HAP-1 (cell line): ENCODE measurements at regions not wholly inside any gene's neighbourhood (a gene's known extent, or its start where the extent isn't known, plus 50 kb on each side); places are given as distances from the start of the nearest gene placed in this dataset.

Experiments used
- DNase-seq, 2 experiments: peaks; one replicate each; pipeline ENCODE4 v3.0.0-alpha.2; 2016 to 2020; ENCODE audit warnings: low spot score in 2 of 2
- H3K27me3 ChIP-seq: fragments of 250-450 bp; sonication (Bioruptor Pico); 2 replicates; pipeline ENCODE4 v1.5.1; 2020; ENCODE audit warnings: low read depth, mild to moderate bottlenecking, moderate library complexity
- H3K36me3 ChIP-seq: fragments of 250-450 bp; sonication (Bioruptor Pico); replicated peaks from 2 replicates; pipeline ENCODE4 v1.5.1; 2020; ENCODE audit warnings: mild to moderate bottlenecking
- H3K4me1 ChIP-seq: fragments of 250-450 bp; sonication (Bioruptor Pico); 2 replicates; pipeline ENCODE4 v1.5.1; 2020; ENCODE audit warnings: mild to moderate bottlenecking
- H3K4me3 ChIP-seq: fragments of 250-450 bp; sonication (Bioruptor Pico); 2 replicates; pipeline ENCODE4 v1.5.1; 2020; ENCODE audit warnings: mild to moderate bottlenecking, moderate library complexity
- H3K9me3 ChIP-seq: fragments of 250-450 bp; sonication (Bioruptor Pico); 2 replicates; pipeline ENCODE4 v1.5.1; 2020; ENCODE audit warnings: mild to moderate bottlenecking, moderate library complexity
- in situ Hi-C: fragments of 300-500 bp; cut with MboI; formaldehyde crosslinking; loops from 3 replicates; pipeline ENCODE4 v1.14.3; 2020; ENCODE audit warnings: low sequenced_read_pairs, inconsistent platforms, mixed read lengths

- in situ Hi-C loops = no loop called here
Measured at GRCh38 chr1:234687011-234687410, 77.0 kb upstream of the IRF2BP2 start.

GRCh38 chr1:234686035-234686434 lies 76.1 kb upstream of the IRF2BP2 start:
- no peak for DNase-seq
- Histone ChIP-seq H3K9me3 (0 out of 2 replicates have a peak, but pooled peaks cover 5% of the 10 kb centered on the region), H3K36me3 (no peaks in the 10 kb centered on the region), H3K4me1 (peaks cover 3% of the 10 kb centered on the region; the same call in 1 of the 2 replicates), H3K27me3 (no peaks in the 10 kb centered on the region; the same call in 1 of the 2 replicates), H3K4me3 (no peak overlapping the region)
- in situ Hi-C loops = no loop called here

More at GRCh38 chr1:234687011-234687410, 77.0 kb upstream of the IRF2BP2 start:
- H3K27me3 ChIP-seq = no peaks in the 10 kb centered on the region; the same call in 1 of the 2 replicates
- H3K9me3 ChIP-seq = 0 out of 2 replicates have a peak, but pooled peaks cover 5% of the 10 kb centered on the region
- H3K36me3 ChIP-seq = no peaks in the 10 kb centered on the region
- DNase-seq = no peak
- no peak overlapping the region for H3K4me3 ChIP-seq
- H3K4me1 ChIP-seq = peaks cover 3% of the 10 kb centered on the region; the same call in 1 of the 2 replicates

DNA sequence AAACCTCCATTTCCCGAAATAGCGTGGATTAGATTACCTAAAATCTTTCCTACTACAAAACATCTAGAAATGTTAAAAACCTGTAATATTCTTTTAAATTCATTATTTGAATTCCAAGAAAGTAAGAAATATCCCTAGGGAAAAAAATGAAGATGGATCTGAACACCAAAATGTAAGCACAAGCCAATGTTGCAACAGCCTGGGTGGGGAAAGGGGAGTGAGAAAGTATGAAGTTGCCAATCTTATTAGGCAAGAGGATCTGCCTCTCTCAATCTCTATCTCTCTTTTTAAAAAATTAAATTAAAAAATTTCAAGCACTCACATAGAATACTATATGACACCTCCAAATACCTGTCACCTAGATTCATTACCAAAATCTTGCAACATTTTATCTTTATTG lies 74.9 kb upstream of the IRF2BP2 start:
- Histone ChIP-seq H3K36me3 (no peaks in the 10 kb centered on the region), H3K9me3 (0 out of 2 replicates have a peak, but pooled peaks cover 5% of the 10 kb centered on the region), H3K4me3 (no peak overlapping the region), H3K27me3 (no peaks in the 10 kb centered on the region; the same call in 1 of the 2 replicates), H3K4me1 (peaks cover 3% of the 10 kb centered on the region; the same call in 1 of the 2 replicates)
- no peak for DNase-seq
- in situ Hi-C loops = no loop called here

GRCh38 chr1:234683861-234684632 lies 74.1 kb upstream of the IRF2BP2 start:
- Histone ChIP-seq H3K4me1 (peaks cover 3% of the 10 kb centered on the region; the same call in 1 of the 2 replicates), H3K27me3 (no peaks in the 10 kb centered on the region), H3K4me3 (no peak overlapping the region), H3K36me3 (no peaks in the 10 kb centered on the region), H3K9me3 (0 out of 2 replicates have a peak, but pooled peaks cover 5% of the 10 kb centered on the region)
- DNase-seq = peak in 1 of 2 experiments; percentile 45
- in situ Hi-C loops = no loop called here

DNA sequence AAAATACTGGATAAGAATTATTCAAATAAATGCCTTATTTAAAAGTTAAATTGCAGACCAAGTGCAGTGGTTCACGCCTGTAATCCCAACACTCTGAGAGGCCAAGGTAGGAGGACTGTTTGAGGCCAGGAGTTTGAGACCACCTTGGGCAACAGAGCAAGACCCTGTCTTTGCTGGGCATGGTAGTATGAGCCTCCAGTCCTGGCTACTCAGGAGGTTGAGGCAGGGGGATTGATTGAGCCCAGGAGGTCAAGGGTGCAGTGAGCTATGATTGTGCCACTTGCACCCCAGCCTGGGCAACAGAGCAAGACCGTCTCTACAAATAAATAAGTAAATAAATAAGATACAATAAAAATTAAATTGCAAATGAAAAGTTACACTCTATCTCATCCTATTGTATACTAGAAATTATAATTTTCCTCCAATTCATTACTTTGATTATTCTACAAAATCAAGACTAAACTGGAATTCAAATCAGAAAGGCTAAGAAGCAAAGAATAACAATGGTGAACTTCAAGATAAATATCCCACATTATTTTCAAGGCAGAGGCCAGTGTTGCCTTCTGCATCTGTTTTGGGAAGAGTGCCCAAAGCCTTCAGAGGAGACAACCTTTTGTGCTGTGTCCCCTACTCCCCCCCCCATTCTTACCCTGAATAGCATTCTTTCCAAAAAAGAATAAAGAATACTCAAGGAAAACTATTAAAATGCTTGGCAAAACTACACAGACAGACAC lies 73.3 kb upstream of the IRF2BP2 start:
- 0 out of 2 replicates have a peak, but pooled peaks cover 5% of the 10 kb centered on the region for H3K9me3 ChIP-seq
- H3K4me1 ChIP-seq = peaks cover 3% of the 10 kb centered on the region; the same call in 1 of the 2 replicates
- H3K4me3 ChIP-seq = no peak overlapping the region

DNA sequence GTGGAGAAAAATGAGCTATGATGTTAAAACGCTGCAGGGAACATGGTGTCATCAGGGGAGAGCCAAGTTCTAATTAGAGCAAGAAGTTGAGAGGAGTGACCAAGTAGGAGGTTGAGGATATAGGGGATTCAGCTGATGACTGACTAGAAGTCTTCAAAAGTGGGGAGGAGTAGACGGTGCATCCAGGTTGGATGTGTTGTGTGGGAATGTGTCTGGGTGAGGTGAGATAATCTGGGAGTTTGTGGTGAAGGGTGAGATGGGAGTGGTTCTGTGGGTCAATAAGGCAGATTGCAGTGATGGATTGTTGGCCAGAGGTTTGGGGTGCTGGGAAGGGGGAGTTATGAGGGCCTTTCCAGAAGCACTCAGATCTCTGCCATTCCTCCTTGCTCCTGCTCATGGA lies 72.0 kb upstream of the IRF2BP2 start:
- H3K27me3 ChIP-seq = no peaks in the 10 kb centered on the region
- in situ Hi-C loops = no loop called here

More for the DNA sequence above, 73.3 kb upstream of the IRF2BP2 start:
- no peaks in the 10 kb centered on the region for H3K36me3 ChIP-seq
- in situ Hi-C loops = no loop called here
- H3K27me3 ChIP-seq = no peaks in the 10 kb centered on the region
- DNase-seq = no peak

GRCh38 chr1:234681065-234681464 lies 71.1 kb upstream of the IRF2BP2 start:
- H3K27me3 ChIP-seq = no peaks in the 10 kb centered on the region
- no peak for DNase-seq
- H3K36me3 ChIP-seq = no peaks in the 10 kb centered on the region
- no peak overlapping the region for H3K4me3 ChIP-seq
- in situ Hi-C loops = no loop called here
- H3K9me3 ChIP-seq = 0 out of 2 replicates have a peak, but pooled peaks cover 5% of the 10 kb centered on the region
- peaks cover 8% of the 10 kb centered on the region; the same call in 1 of the 2 replicates for H3K4me1 ChIP-seq

More for the DNA sequence above, 72.0 kb upstream of the IRF2BP2 start:
- DNase-seq = no peak
- 0 out of 2 replicates have a peak, but pooled peaks cover 5% of the 10 kb centered on the region for H3K9me3 ChIP-seq
- H3K36me3 ChIP-seq = no peaks in the 10 kb centered on the region
- H3K4me3 ChIP-seq = no peak overlapping the region
- H3K4me1 ChIP-seq = peaks cover 3% of the 10 kb centered on the region; the same call in 1 of the 2 replicates

DNA sequence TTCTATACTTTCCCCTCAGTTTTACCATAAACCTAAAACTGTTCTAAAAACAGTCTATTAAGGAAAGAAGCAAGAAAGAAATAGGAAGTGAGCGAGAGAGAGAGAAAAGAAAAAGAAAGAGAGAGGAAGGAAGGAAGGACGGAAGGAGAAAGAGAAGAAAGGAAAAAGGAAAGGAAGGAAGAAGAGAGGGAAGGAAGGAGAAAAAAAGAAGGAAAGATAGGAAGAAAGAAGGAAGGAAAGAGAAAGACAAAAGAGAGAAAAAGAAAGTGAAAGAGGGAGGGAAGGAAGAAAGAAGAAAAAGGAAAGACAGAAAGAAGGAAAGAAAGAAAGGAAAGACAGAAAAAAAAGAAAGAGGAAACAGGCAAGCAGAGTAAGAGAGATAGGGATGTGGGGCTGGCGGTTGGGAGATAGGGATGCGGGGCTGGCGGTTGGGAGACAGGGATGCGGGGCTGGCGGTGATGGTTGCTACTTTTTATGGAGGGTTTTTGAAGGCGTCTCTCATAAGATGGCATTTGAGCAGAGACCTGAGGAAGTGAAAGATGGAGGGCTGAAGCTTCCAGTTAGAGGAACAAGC lies 70.4 kb upstream of the IRF2BP2 start:
- H3K27me3 ChIP-seq = no peaks in the 10 kb centered on the region
- peaks cover 11% of the 10 kb centered on the region; the same call in 1 of the 2 replicates for H3K4me1 ChIP-seq
- no peak overlapping the region for H3K4me3 ChIP-seq
- H3K36me3 ChIP-seq = no peaks in the 10 kb centered on the region
- no peak for DNase-seq
- 0 out of 2 replicates have a peak, but pooled peaks cover 1% of the 10 kb centered on the region for H3K9me3 ChIP-seq
- in situ Hi-C loops = no loop called here

DNA sequence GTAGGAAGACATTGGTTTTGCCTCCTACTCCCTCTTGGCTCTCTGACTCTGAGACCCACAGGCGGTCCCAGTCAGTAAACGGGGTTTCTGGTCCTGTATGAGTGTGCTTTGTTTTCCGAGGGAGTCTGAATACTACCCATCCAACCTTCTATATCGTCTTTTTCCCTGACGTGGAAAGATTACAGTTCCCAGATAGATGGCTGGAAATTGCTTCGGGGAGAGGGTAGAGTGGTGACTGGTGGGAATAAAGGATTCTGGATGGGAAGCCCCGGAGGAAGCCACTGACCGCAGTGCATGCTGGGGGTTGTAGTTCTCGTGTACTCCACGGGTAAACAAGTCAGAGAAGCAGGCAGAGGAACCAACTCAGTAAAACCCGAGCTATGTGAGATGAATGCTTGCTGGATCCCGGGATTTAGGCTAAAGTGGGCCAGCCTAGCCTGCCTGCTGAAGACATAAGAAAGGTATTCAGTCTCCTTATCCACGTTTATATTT lies 66.2 kb upstream of the IRF2BP2 start:
- DNase-seq = peak; percentile 60 to 83
- Histone ChIP-seq H3K4me3 (peak overlapping the region; percentile 9; the same call in 1 of the 2 replicates), H3K27me3 (no peaks in the 10 kb centered on the region), H3K9me3 (no peaks in the 10 kb centered on the region), H3K36me3 (no peaks in the 10 kb centered on the region), H3K4me1 (peaks cover 9% of the 10 kb centered on the region; the same call in 1 of the 2 replicates)
- in situ Hi-C loops = no loop called here

DNA sequence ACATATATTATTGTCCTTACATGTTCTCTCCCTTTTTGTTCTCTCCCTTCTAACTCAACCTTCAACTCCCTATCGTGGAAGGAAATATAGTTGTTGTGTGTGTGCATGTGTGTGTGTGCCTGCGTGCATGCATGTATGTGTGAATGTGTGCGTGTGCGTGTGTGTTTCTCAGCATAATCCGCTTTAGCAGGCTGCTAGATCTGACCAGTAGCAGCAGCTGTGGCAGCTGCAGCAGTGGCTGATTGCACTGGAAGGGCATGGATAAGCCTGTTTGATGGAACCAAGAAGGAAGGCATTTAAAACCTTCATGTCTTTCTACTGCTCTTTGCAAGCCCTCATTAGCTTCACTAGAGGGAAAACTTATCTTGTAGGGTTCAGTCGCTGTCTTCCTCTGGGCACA lies 65.6 kb upstream of the IRF2BP2 start:
- in situ Hi-C loops = no loop called here
- no peak for DNase-seq
- Histone ChIP-seq H3K36me3 (no peaks in the 10 kb centered on the region), H3K4me1 (peaks cover 9% of the 10 kb centered on the region; the same call in 1 of the 2 replicates), H3K4me3 (no peak overlapping the region), H3K9me3 (no peaks in the 10 kb centered on the region), H3K27me3 (no peaks in the 10 kb centered on the region)

DNA sequence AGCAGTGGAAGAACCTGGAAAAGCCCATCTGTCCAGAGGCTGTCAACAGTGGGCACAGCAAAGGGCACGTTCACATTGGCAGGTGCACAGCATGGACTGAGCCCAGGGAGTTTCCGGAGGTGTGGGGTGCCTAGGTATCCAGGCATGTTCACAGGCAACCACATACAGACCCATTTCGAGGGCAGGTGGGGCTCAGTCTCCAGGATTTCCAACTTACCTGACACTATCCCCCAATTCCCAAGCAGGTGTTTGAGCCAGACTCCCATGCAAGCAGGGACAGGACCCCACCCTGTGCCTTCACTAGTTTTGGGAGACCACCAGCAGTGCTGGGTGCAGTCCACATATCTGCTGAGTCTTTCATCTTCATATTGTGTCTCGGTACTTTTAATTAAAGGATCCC lies 65.0 kb upstream of the IRF2BP2 start:
- Histone ChIP-seq H3K36me3 (no peaks in the 10 kb centered on the region), H3K4me3 (no peak overlapping the region), H3K27me3 (no peaks in the 10 kb centered on the region), H3K4me1 (peaks cover 9% of the 10 kb centered on the region; the same call in 1 of the 2 replicates), H3K9me3 (no peaks in the 10 kb centered on the region)
- in situ Hi-C loops = no loop called here
- no peak for DNase-seq

DNA sequence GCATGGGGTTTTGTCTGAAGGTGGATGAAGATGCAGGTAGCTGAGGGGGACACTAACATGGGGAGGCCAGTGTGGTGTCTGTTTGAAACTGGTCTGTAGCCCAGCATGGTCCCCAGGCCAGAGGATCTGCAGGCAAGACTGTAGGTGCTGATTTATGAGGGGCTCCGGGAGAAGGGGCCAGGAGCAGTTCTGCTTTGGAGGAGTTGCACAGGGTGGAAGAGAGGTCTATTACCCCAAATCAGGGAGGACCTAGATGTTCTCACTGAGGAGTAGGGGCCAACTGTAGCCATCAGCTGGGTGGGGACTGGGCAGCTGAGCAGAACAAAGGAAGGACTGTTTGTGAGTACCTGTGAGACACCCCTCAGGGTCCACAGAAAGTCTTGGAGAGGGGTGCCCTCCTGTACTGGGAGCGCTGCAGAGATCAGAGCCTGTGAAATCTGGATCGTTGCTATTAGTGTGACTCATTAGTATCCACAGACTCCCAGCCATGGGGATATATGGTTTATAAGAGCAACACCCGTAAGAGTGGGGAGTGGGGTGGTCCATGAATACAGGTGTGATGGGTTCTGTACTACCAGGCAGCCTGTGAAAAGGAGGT lies 64.3 kb upstream of the IRF2BP2 start:
- in situ Hi-C loops = no loop called here
- Histone ChIP-seq H3K36me3 (no peaks in the 10 kb centered on the region), H3K4me1 (peaks cover 9% of the 10 kb centered on the region; the same call in 1 of the 2 replicates), H3K4me3 (no peak overlapping the region), H3K27me3 (no peaks in the 10 kb centered on the region), H3K9me3 (no peaks in the 10 kb centered on the region)
- no peak for DNase-seq
